BLaER1 (cell line): ENCODE measurements at regions not wholly inside any gene's neighbourhood (a gene's known extent, or its start where the extent isn't known, plus 50 kb on each side); places are given as distances from the start of the nearest gene placed in this dataset.
A peak's percentile ranks its signal among the peaks of the same experiment; 100 is the strongest.
"Not testable (repeated sequence)": the region's sequence is repeated elsewhere in the genome, so short reads cannot be mapped to it uniquely, and the experiment has no call there.

Experiments
- H3K27ac ChIP-seq: shearing (Covaris generic); formaldehyde crosslinking; 2 replicates; pipeline ENCODE4 v1.8.1; 2022
- H3K27me3 ChIP-seq: shearing (Covaris generic); formaldehyde crosslinking; 2 replicates; pipeline ENCODE4 v1.8.1; 2022
- H3K36me3 ChIP-seq: shearing (Covaris generic); formaldehyde crosslinking; 2 replicates; pipeline ENCODE4 v1.8.1; 2022
- H3K4me1 ChIP-seq: shearing (Covaris generic); formaldehyde crosslinking; 2 replicates; pipeline ENCODE4 v1.8.1; 2022
- H3K4me2 ChIP-seq: shearing (Covaris generic); formaldehyde crosslinking; 2 replicates; pipeline ENCODE4 v1.8.1; 2022
- H3K4me3 ChIP-seq: shearing (Covaris generic); formaldehyde crosslinking; 2 replicates; pipeline ENCODE4 v1.8.1; 2022
- H3K9ac ChIP-seq: shearing (Covaris generic); formaldehyde crosslinking; 2 replicates; pipeline ENCODE4 v1.8.1; 2022
- H3K9me3 ChIP-seq: shearing (Covaris generic); formaldehyde crosslinking; 2 replicates; pipeline ENCODE4 v1.8.1; 2022
- H4K20me1 ChIP-seq: shearing (Covaris generic); formaldehyde crosslinking; 2 replicates; pipeline ENCODE4 v1.8.1; 2022
- Cebpa-rat ChIP-seq: shearing (Covaris generic); IDR thresholded peaks from 2 replicates; pipeline ENCODE4 v1.8.1; 2022

- no peak overlapping the region for H3K4me2 ChIP-seq
- no peak for TF ChIP-seq Cebpa-rat
Measured at GRCh38 chr12:67716817-67717216, 68.3 kb downstream of the DYRK2 start.

GRCh38 chr12:67719303-67719702 is 70.8 kb downstream of the DYRK2 start:
- H3K27ac ChIP-seq, H3K36me3 ChIP-seq, H4K20me1 ChIP-seq, H3K27me3 ChIP-seq, H3K4me2 ChIP-seq, H3K9me3 ChIP-seq, H3K9ac ChIP-seq, H3K4me1 ChIP-seq, H3K4me3 ChIP-seq: not testable (repeated sequence)

More at GRCh38 chr12:67716817-67717216, 68.3 kb downstream of the DYRK2 start:
- no peak overlapping the region for H3K27ac ChIP-seq
- H3K9me3 ChIP-seq = peaks cover 9% of the 10 kb centered on the region; the same call in 1 of the 2 replicates
- no peaks in the 10 kb centered on the region for H3K27me3 ChIP-seq
- no peak overlapping the region for H3K9ac ChIP-seq
- H3K4me3 ChIP-seq = no peak overlapping the region
- no peaks in the 10 kb centered on the region for H4K20me1 ChIP-seq
- H3K36me3 ChIP-seq = no peaks in the 10 kb centered on the region
- H3K4me1 ChIP-seq = no peaks in the 10 kb centered on the region

GRCh38 chr12:67720351-67720856 is 71.9 kb downstream of the DYRK2 start:
- no peak overlapping the region for H3K4me3 ChIP-seq
- no peaks in the 10 kb centered on the region for H3K4me1 ChIP-seq
- TF ChIP-seq Cebpa-rat = no peak
- no peaks in the 10 kb centered on the region for H3K27me3 ChIP-seq
- no peak overlapping the region for H3K9ac ChIP-seq
- H4K20me1 ChIP-seq = no peaks in the 10 kb centered on the region
- H3K4me2 ChIP-seq = no peak overlapping the region
- H3K27ac ChIP-seq = no peak overlapping the region
- no peaks in the 10 kb centered on the region for H3K36me3 ChIP-seq
- H3K9me3 ChIP-seq = peaks cover 9% of the 10 kb centered on the region; the same call in 1 of the 2 replicates

- Histone ChIP-seq H3K9me3 (peaks cover 9% of the 10 kb centered on the region; the same call in 1 of the 2 replicates), H3K36me3 (no peaks in the 10 kb centered on the region), H3K9ac (no peak overlapping the region), H3K27me3 (no peaks in the 10 kb centered on the region), H3K27ac (no peak overlapping the region), H3K4me3 (no peak overlapping the region), H3K4me2 (no peak overlapping the region), H3K4me1 (no peaks in the 10 kb centered on the region), H4K20me1 (no peaks in the 10 kb centered on the region)
- TF ChIP-seq Cebpa-rat = no peak
Measured at GRCh38 chr12:67721248-67721647, 72.7 kb downstream of the DYRK2 start.

GRCh38 chr12:67722296-67722695 is 73.8 kb downstream of the DYRK2 start:
- Histone ChIP-seq H3K27ac (no peak overlapping the region), H3K4me1 (no peaks in the 10 kb centered on the region), H3K27me3 (no peaks in the 10 kb centered on the region), H3K36me3 (no peaks in the 10 kb centered on the region), H3K4me3 (no peak overlapping the region), H3K4me2 (no peak overlapping the region), H3K9ac (no peak overlapping the region), H3K9me3 (peaks cover 9% of the 10 kb centered on the region; the same call in 1 of the 2 replicates), H4K20me1 (no peaks in the 10 kb centered on the region)
- no peak for TF ChIP-seq Cebpa-rat

- Histone ChIP-seq H4K20me1 (no peaks in the 10 kb centered on the region), H3K4me1 (no peaks in the 10 kb centered on the region), H3K4me3 (no peak overlapping the region), H3K9me3 (no peaks in the 10 kb centered on the region), H3K4me2 (no peak overlapping the region), H3K36me3 (no peaks in the 10 kb centered on the region), H3K27me3 (no peaks in the 10 kb centered on the region), H3K9ac (no peak overlapping the region), H3K27ac (no peak overlapping the region)
- TF ChIP-seq Cebpa-rat = no peak
Measured at GRCh38 chr12:67726868-67727267, 78.3 kb downstream of the DYRK2 start.

GRCh38 chr12:67727702-67728666 is 79.4 kb downstream of the DYRK2 start:
- H3K4me2 ChIP-seq = no peak overlapping the region; the same call in 1 of the 2 replicates
- no peak overlapping the region for H3K4me3 ChIP-seq
- H3K9me3 ChIP-seq = no peaks in the 10 kb centered on the region
- no peaks in the 10 kb centered on the region for H3K27me3 ChIP-seq
- H3K9ac ChIP-seq = no peak overlapping the region
- H3K4me1 ChIP-seq = peaks cover 4% of the 10 kb centered on the region; the same call in 1 of the 2 replicates
- H3K27ac ChIP-seq = no peak overlapping the region
- TF ChIP-seq Cebpa-rat = no peak
- H3K36me3 ChIP-seq = no peaks in the 10 kb centered on the region
- H4K20me1 ChIP-seq = no peaks in the 10 kb centered on the region

GRCh38 chr12:67732857-67733256 is 84.3 kb downstream of the DYRK2 start:
- H4K20me1 ChIP-seq = no peaks in the 10 kb centered on the region
- no peaks in the 10 kb centered on the region for H3K9me3 ChIP-seq
- H3K36me3 ChIP-seq = no peaks in the 10 kb centered on the region
- no peak for TF ChIP-seq Cebpa-rat
- H3K4me1 ChIP-seq = peaks cover 16% of the 10 kb centered on the region
- peak overlapping the region; percentile 24; the same call in 1 of the 2 replicates for H3K4me2 ChIP-seq
- no peak overlapping the region for H3K27ac ChIP-seq
- no peak overlapping the region for H3K9ac ChIP-seq
- no peak overlapping the region for H3K4me3 ChIP-seq
- no peaks in the 10 kb centered on the region for H3K27me3 ChIP-seq

- Histone ChIP-seq H3K9me3 (no peaks in the 10 kb centered on the region), H3K4me1 (peaks cover 16% of the 10 kb centered on the region), H3K27me3 (no peaks in the 10 kb centered on the region), H3K36me3 (no peaks in the 10 kb centered on the region), H4K20me1 (no peaks in the 10 kb centered on the region), H3K27ac (no peak overlapping the region), H3K9ac (no peak overlapping the region), H3K4me3 (no peak overlapping the region), H3K4me2 (no peak overlapping the region)
- no peak for TF ChIP-seq Cebpa-rat
Measured at GRCh38 chr12:67735868-67736267, 87.3 kb downstream of the DYRK2 start.

- Histone ChIP-seq H3K9me3 (no peaks in the 10 kb centered on the region), H3K27me3 (no peaks in the 10 kb centered on the region), H3K4me1 (no peaks in the 10 kb centered on the region), H3K4me3 (no peak overlapping the region), H3K27ac (no peak overlapping the region), H3K9ac (no peak overlapping the region), H3K36me3 (no peaks in the 10 kb centered on the region), H3K4me2 (no peak overlapping the region), H4K20me1 (no peaks in the 10 kb centered on the region)
- TF ChIP-seq Cebpa-rat = no peak
Measured at GRCh38 chr12:67740711-67741110, 92.2 kb downstream of the DYRK2 start.
